ENCODE measurements at regions not wholly inside any gene's neighbourhood (a gene's known extent, or its start where the extent isn't known, plus 50 kb on each side); places are given as distances from the start of the nearest gene placed in this dataset.
"Not testable (repeated sequence)": the region's sequence is repeated elsewhere in the genome, so short reads cannot be mapped to it uniquely, and the experiment has no call there.

GRCh38 chr13:50170447-50171037, 155.3 kb downstream of the KCNRG start:
- DNase-seq (ENCODE audit: low read depth in 2 of 2): peak; percentile 61 to 62
- peak; percentile 44 for TF ChIP-seq CTCF (IDR thresholded peaks at IDR 0.05; ENCODE audit: low read depth, low read length)

GRCh38 chr13:50171590-50172282, 156.5 kb downstream of the KCNRG start:
- no peak for TF ChIP-seq CTCF (IDR thresholded peaks at IDR 0.05; ENCODE audit: low read depth, low read length)
- H3K4me3 ChIP-seq (replicated peaks in 1 of 2; ENCODE audit: low read depth in 2 of 2, low read length in 2 of 2): no peak overlapping the region
- DNase-seq (ENCODE audit: low read depth in 2 of 2): no peak

More at GRCh38 chr13:50170447-50171037, 155.3 kb downstream of the KCNRG start:
- no peak overlapping the region for H3K4me3 ChIP-seq (replicated peaks in 1 of 2; ENCODE audit: low read depth in 2 of 2, low read length in 2 of 2)

GRCh38 chr13:50173045-50173444, 157.8 kb downstream of the KCNRG start:
- DNase-seq (ENCODE audit: low read depth in 2 of 2); H3K4me3 ChIP-seq (replicated peaks in 1 of 2; ENCODE audit: low read depth in 2 of 2, low read length in 2 of 2): not testable (repeated sequence)

GRCh38 chr13:50174630-50175029, 159.4 kb downstream of the KCNRG start:
- DNase-seq (ENCODE audit: low read depth in 2 of 2): no peak
- H3K4me3 ChIP-seq (replicated peaks in 1 of 2; ENCODE audit: low read depth in 2 of 2, low read length in 2 of 2): no peak overlapping the region
- no peak for TF ChIP-seq CTCF (IDR thresholded peaks at IDR 0.05; ENCODE audit: low read depth, low read length)

- no peak for TF ChIP-seq CTCF (IDR thresholded peaks at IDR 0.05; ENCODE audit: low read depth, low read length)
- no peak overlapping the region for H3K4me3 ChIP-seq (replicated peaks in 1 of 2; ENCODE audit: low read depth in 2 of 2, low read length in 2 of 2)
- DNase-seq (ENCODE audit: low read depth in 2 of 2): no peak
These were observed 164.7 kb downstream of the KCNRG start for GRCh38 chr13:50179977-50180376.

GRCh38 chr13:50185769-50186763, 170.8 kb downstream of the KCNRG start:
- DNase-seq (ENCODE audit: low read depth in 2 of 2); H3K4me3 ChIP-seq (replicated peaks in 1 of 2; ENCODE audit: low read depth in 2 of 2, low read length in 2 of 2): not testable (repeated sequence)

GRCh38 chr13:50187352-50188029, 172.2 kb downstream of the KCNRG start:
- DNase-seq (ENCODE audit: low read depth in 2 of 2): no peak
- no peak for TF ChIP-seq CTCF (IDR thresholded peaks at IDR 0.05; ENCODE audit: low read depth, low read length)
- no peak overlapping the region for H3K4me3 ChIP-seq (replicated peaks in 1 of 2; ENCODE audit: low read depth in 2 of 2, low read length in 2 of 2)
